ENCODE measurements at regions not wholly inside any gene's neighbourhood (a gene's known extent, or its start where the extent isn't known, plus 50 kb on each side); places are given as distances from the start of the nearest gene placed in this dataset.

DNA sequence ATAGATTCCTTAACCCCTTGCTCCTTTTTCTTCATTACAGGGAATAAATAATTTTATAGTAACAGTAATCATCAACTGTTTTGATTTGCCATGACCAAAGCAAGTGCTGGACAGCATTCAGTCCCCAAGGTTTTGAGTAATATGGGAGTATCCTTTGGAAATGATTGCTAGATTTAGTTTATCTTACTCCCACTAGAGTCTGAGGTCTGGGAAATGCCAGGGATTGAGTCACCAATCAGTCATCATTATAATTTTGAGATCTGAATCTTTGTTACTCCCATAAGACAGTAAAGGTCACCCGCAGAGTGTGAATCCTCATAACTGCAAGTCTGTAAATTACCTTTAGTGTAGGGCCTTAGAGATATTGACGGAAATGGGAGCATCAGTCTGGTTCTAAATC is 133.7 kb upstream of the SEMA3E start:
- Mint-ChIP-seq H3K4me3 (no peak overlapping the region), H3K9me3 (no peaks in the 10 kb centered on the region), H3K27me3 (ENCODE audit: low read depth) (no peaks in the 10 kb centered on the region), H3K27ac (no peak overlapping the region), H3K36me3 (no peaks in the 10 kb centered on the region), H3K4me1 (no peaks in the 10 kb centered on the region)
- DNase-seq (ENCODE audit: low spot score in 2 of 2, unreplicated experiment in 2 of 2), result no peak
- TF ChIP-seq, protein P1, sequence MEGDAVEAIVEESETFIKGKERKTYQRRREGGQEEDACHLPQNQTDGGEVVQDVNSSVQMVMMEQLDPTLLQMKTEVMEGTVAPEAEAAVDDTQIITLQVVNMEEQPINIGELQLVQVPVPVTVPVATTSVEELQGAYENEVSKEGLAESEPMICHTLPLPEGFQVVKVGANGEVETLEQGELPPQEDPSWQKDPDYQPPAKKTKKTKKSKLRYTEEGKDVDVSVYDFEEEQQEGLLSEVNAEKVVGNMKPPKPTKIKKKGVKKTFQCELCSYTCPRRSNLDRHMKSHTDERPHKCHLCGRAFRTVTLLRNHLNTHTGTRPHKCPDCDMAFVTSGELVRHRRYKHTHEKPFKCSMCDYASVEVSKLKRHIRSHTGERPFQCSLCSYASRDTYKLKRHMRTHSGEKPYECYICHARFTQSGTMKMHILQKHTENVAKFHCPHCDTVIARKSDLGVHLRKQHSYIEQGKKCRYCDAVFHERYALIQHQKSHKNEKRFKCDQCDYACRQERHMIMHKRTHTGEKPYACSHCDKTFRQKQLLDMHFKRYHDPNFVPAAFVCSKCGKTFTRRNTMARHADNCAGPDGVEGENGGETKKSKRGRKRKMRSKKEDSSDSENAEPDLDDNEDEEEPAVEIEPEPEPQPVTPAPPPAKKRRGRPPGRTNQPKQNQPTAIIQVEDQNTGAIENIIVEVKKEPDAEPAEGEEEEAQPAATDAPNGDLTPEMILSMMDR (IDR thresholded peaks at IDR 0.05; ENCODE audit: unreplicated experiment), result no peak

DNA sequence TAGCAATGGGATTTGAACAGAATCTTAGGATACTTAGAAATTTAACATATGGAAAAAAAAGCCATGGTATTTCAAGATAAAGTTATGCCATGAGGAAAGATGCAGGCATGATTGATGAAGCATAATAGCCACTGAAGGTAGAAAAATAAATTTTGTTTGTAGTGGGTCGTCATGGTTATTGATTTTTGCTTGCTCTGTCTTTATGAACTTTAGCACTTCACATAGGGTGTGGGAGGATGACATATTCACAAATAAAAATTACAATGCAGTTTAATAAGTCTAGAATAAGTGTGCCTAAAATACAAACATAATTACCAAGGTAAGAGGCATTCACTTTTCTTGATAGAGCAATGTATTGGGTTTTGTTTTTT is 129.1 kb upstream of the SEMA3E start:
- Mint-ChIP-seq H3K9me3 (no peaks in the 10 kb centered on the region), H3K36me3 (no peaks in the 10 kb centered on the region), H3K27ac (no peak overlapping the region), H3K27me3 (ENCODE audit: low read depth) (no peaks in the 10 kb centered on the region), H3K4me3 (no peak overlapping the region), H3K4me1 (no peaks in the 10 kb centered on the region)
- TF ChIP-seq, protein P1 (IDR thresholded peaks at IDR 0.05; ENCODE audit: unreplicated experiment), result no peak
- no peak for DNase-seq (ENCODE audit: low spot score in 2 of 2, unreplicated experiment in 2 of 2)

DNA sequence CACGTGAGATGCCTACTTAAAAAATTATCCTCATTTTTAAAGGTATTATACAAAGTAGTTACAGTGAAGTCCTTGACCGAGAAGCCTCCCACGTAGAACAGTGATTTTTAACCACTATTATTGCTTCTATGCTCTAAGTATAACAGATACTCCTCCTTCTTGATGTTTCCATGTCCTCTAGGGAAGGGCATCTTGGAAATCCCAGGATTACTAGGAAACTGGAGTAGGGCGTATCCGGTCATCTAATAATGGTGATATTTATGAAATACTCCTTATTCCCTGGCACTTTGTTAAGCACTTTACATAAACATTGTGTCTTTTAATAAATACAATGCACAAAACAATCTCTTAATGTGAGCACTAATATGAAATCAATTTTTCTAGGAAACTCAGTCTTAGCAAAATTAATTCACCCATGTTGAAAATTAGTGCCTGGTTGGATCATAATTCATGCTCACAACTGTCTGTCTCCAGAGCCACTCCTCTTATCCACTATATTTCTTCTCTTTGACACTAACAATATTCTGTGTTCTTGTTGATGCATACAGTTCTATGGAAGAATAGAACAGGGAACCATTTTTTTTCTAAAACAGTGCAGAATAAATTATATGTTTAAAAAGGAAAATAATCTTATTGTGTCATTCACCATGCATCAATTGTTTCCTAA is 128.6 kb upstream of the SEMA3E start:
- no peak for DNase-seq (ENCODE audit: low spot score in 2 of 2, unreplicated experiment in 2 of 2)
- H3K27me3 Mint-ChIP-seq (ENCODE audit: low read depth), result no peaks in the 10 kb centered on the region
- H3K36me3 Mint-ChIP-seq, result no peaks in the 10 kb centered on the region
- TF ChIP-seq, protein P1 (IDR thresholded peaks at IDR 0.05; ENCODE audit: unreplicated experiment), result no peak
- H3K4me1 Mint-ChIP-seq, result no peaks in the 10 kb centered on the region
- H3K27ac Mint-ChIP-seq, result no peak overlapping the region
- no peaks in the 10 kb centered on the region for H3K9me3 Mint-ChIP-seq
- H3K4me3 Mint-ChIP-seq, result no peak overlapping the region

DNA sequence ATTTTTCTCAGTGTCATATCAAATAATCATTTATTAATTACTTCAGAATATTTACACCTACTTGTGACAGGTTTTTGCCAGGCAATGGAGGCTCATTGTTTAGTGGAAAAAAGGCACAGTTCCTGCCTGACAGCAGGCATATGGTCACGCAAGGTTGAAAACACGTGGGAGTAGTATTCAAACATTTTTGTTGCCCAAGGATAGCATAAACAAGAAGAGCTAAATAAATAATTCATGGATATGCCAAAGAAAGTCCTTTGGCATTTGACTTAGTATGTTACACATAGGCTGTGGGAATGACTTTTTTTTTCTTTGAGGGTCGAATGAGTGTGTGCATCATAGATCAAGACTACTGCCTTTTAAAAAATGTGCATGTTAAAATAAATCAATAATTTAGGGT is 120.5 kb upstream of the SEMA3E start:
- no peaks in the 10 kb centered on the region for H3K9me3 Mint-ChIP-seq
- TF ChIP-seq, protein P1 (IDR thresholded peaks at IDR 0.05; ENCODE audit: unreplicated experiment), result no peak
- DNase-seq (ENCODE audit: low spot score in 2 of 2, unreplicated experiment in 2 of 2), result no peak
- H3K36me3 Mint-ChIP-seq, result no peaks in the 10 kb centered on the region
- H3K4me1 Mint-ChIP-seq, result no peaks in the 10 kb centered on the region
- H3K27me3 Mint-ChIP-seq (ENCODE audit: low read depth), result no peaks in the 10 kb centered on the region
- no peak overlapping the region for H3K4me3 Mint-ChIP-seq
- H3K27ac Mint-ChIP-seq, result no peak overlapping the region

DNA sequence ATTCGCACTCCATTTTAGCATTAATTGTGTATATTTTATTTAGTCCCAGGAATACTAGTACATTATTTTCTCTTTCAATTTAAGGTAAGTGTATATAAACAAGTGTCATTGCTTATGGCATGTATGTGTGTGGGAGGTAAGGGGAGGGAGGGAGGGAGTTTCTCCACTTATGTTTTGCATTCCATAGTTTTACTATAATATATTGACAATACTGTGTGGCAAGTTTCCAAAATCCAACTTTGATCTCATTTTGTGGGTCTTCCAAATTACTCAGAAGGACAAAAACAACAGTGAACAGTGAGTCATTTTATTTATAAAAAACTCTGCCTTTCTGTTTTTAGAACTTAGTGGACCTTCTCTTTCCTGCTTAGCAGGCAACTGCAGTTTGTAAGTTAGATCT is 102.3 kb upstream of the SEMA3E start:
- H3K27me3 Mint-ChIP-seq (ENCODE audit: low read depth), result no peaks in the 10 kb centered on the region
- DNase-seq (ENCODE audit: low spot score in 2 of 2, unreplicated experiment in 2 of 2), result no peak
- no peaks in the 10 kb centered on the region for H3K36me3 Mint-ChIP-seq
- H3K9me3 Mint-ChIP-seq, result peaks cover 21% of the 10 kb centered on the region
- peaks cover 6% of the 10 kb centered on the region for H3K4me1 Mint-ChIP-seq
- H3K27ac Mint-ChIP-seq, result peak overlapping the region; percentile 21
- TF ChIP-seq, protein P1 (IDR thresholded peaks at IDR 0.05; ENCODE audit: unreplicated experiment), result no peak
- no peak overlapping the region for H3K4me3 Mint-ChIP-seq

DNA sequence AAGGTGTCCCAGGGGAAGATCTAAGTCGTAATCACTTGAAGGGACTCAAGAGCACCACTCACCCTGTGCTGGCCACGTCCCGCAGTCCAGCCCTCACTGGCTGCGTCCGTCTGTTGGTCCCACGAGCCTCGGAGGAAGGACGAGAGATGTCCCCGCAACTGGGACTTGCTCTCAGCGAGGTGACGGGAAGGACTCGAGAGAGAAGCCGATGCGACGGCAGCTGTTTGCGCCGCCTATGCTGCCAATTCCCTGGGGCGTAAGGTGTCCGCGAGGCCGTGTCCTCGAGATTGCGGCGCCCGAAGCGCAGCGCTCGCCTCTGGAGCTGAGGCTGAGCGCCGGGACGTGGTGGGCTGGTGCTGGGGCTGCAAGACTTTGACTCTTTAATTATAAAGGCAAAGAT is 100.6 kb upstream of the SEMA3E start:
- Mint-ChIP-seq H3K27me3 (ENCODE audit: low read depth) (no peaks in the 10 kb centered on the region), H3K36me3 (no peaks in the 10 kb centered on the region), H3K27ac (no peak overlapping the region), H3K9me3 (peaks cover 21% of the 10 kb centered on the region), H3K4me1 (peaks cover 6% of the 10 kb centered on the region), H3K4me3 (no peak overlapping the region)
- DNase-seq (ENCODE audit: low spot score in 2 of 2, unreplicated experiment in 2 of 2), result no peak
- TF ChIP-seq, protein P1 (IDR thresholded peaks at IDR 0.05; ENCODE audit: unreplicated experiment), result no peak
